WTC11 (cell line): ENCODE measurements at regions not wholly inside any gene's neighbourhood (a gene's known extent, or its start where the extent isn't known, plus 50 kb on each side); places are given as distances from the start of the nearest gene placed in this dataset.
"Not testable (repeated sequence)": the region's sequence is repeated elsewhere in the genome, so short reads cannot be mapped to it uniquely, and the experiment has no call there.

Source experiments
- ATAC-seq: fragments of 200-7000 bp; cut with Tn5 transposase; 2 replicates; pipeline ENCODE4 v1.10.0; 2021; ENCODE audit warnings: mild to moderate bottlenecking, moderate library complexity
- CTCF ChIA-PET: fragments of 300-600 bp; sonication (Branson Sonifier 250); formaldehyde crosslinking; loops from one replicate; lab custom pipeline; 2021; ENCODE audit warnings: antibody characterized with exemption; lab: Charles Lee
- POLR2A ChIA-PET: fragments of 350-600 bp; sonication (Branson Sonifier 250); formaldehyde crosslinking; loops from one replicate; lab custom pipeline; 2021; ENCODE audit warnings: antibody characterized with exemption; lab: Charles Lee
- DNase-seq: peaks from one replicate; pipeline ENCODE4 v3.0.0; 2021; ENCODE audit warnings: low spot score
- H3K27ac Mint-ChIP-seq: 2 replicates; pipeline ENCODE4 v1.8.0; 2021; ENCODE audit warnings: mixed read lengths
- H3K27me3 Mint-ChIP-seq: 2 replicates; pipeline ENCODE4 v1.8.0; 2021; ENCODE audit warnings: low read depth, mild to moderate bottlenecking, moderate library complexity, mixed read lengths
- H3K36me3 Mint-ChIP-seq: 2 replicates; pipeline ENCODE4 v1.8.0; 2021; ENCODE audit warnings: mixed read lengths
- H3K4me1 Mint-ChIP-seq: 2 replicates; pipeline ENCODE4 v1.8.0; 2022; ENCODE audit warnings: mixed read lengths
- H3K4me3 Mint-ChIP-seq: 2 replicates; pipeline ENCODE4 v1.8.0; 2021; ENCODE audit warnings: mild to moderate bottlenecking, moderate library complexity, mixed read lengths
- H3K9me3 Mint-ChIP-seq: 2 replicates; pipeline ENCODE4 v1.8.0; 2021; ENCODE audit warnings: mixed read lengths
- ESRRA ChIP-seq: sonication (generic); formaldehyde crosslinking; IDR thresholded peaks from 2 replicates; pipeline ENCODE4 v1.8.1; 2022; ENCODE audit warnings: mild to moderate bottlenecking, missing genetic modification reagents, borderline replicate concordance
- ETV6 ChIP-seq: sonication (generic); formaldehyde crosslinking; IDR thresholded peaks from 2 replicates; pipeline ENCODE4 v1.8.1; 2022; ENCODE audit warnings: mild to moderate bottlenecking, missing genetic modification reagents
- GABPB1 ChIP-seq: sonication (generic); formaldehyde crosslinking; IDR thresholded peaks from 2 replicates; pipeline ENCODE4 v1.8.1; 2023; ENCODE audit warnings: mild to moderate bottlenecking, missing genetic modification reagents
- GTF2I ChIP-seq: fragments of 250-450 bp; sonication (Bioruptor Pico); conservative IDR thresholded peaks from 2 replicates; pipeline ENCODE4 v1.4.0; 2021; ENCODE audit warnings: mild to moderate bottlenecking
- JUN ChIP-seq: sonication (generic); formaldehyde crosslinking; IDR thresholded peaks from 2 replicates; pipeline ENCODE4 v1.8.0; 2023; ENCODE audit warnings: mild to moderate bottlenecking, missing genetic modification reagents
- NR2C2 ChIP-seq: sonication (generic); formaldehyde crosslinking; IDR thresholded peaks from 2 replicates; pipeline ENCODE4 v1.8.0; 2022; ENCODE audit warnings: mild to moderate bottlenecking, missing genetic modification reagents
- PRRX2 ChIP-seq: fragments of 250-450 bp; sonication (Bioruptor Pico); IDR thresholded peaks from 2 replicates; pipeline ENCODE4 v1.8.0; 2021; ENCODE audit warnings: mild to moderate bottlenecking
- SOX15 ChIP-seq: fragments of 250-450 bp; sonication (Bioruptor Pico); IDR thresholded peaks from 2 replicates; pipeline ENCODE4 v1.9.0; 2021; ENCODE audit warnings: mild to moderate bottlenecking
- TEAD1 ChIP-seq: sonication (generic); formaldehyde crosslinking; IDR thresholded peaks from 2 replicates; pipeline ENCODE4 v1.8.0; 2022; ENCODE audit warnings: mild to moderate bottlenecking, missing genetic modification reagents
- TEAD4 ChIP-seq: sonication (generic); formaldehyde crosslinking; IDR thresholded peaks from 2 replicates; pipeline ENCODE4 v1.8.0; 2022; ENCODE audit warnings: mild to moderate bottlenecking, missing genetic modification reagents
- TP53 ChIP-seq: sonication (generic); formaldehyde crosslinking; IDR thresholded peaks from 2 replicates; pipeline ENCODE4 v1.8.1; 2023; ENCODE audit warnings: mild to moderate bottlenecking, missing genetic modification reagents
- ZNF232 ChIP-seq: sonication (generic); formaldehyde crosslinking; IDR thresholded peaks from 2 replicates; pipeline ENCODE4 v1.8.0; 2022; ENCODE audit warnings: mild to moderate bottlenecking, missing genetic modification reagents
- TF ChIP-seq, protein P1 (sequence below): sonication (generic); formaldehyde crosslinking; IDR thresholded peaks from 2 replicates; pipeline ENCODE4 v1.8.1; 2022; ENCODE audit warnings: mild to moderate bottlenecking, moderate library complexity, missing genetic modification reagents
- TF ChIP-seq, protein P2 (sequence below): sonication (generic); formaldehyde crosslinking; conservative IDR thresholded peaks from 2 replicates; pipeline ENCODE4 v1.8.1; 2023; ENCODE audit warnings: mild to moderate bottlenecking, low read depth, missing genetic modification reagents, moderate library complexity
- TF ChIP-seq, protein P3 (sequence below): sonication (generic); formaldehyde crosslinking; IDR thresholded peaks from 2 replicates; pipeline ENCODE4 v1.8.0; 2022; ENCODE audit warnings: mild to moderate bottlenecking, missing genetic modification reagents
- TF ChIP-seq, protein P4 (sequence below): fragments of 200-600 bp; IDR thresholded peaks from 2 replicates; pipeline ENCODE4 v1.8.0; 2022; ENCODE audit warnings: antibody characterized with exemption
- TF ChIP-seq, protein P5 (sequence below): fragments of 250-450 bp; sonication (Bioruptor Pico); conservative IDR thresholded peaks from 2 replicates; pipeline ENCODE4 v1.9.0; 2021; ENCODE audit warnings: mild to moderate bottlenecking

DNA sequence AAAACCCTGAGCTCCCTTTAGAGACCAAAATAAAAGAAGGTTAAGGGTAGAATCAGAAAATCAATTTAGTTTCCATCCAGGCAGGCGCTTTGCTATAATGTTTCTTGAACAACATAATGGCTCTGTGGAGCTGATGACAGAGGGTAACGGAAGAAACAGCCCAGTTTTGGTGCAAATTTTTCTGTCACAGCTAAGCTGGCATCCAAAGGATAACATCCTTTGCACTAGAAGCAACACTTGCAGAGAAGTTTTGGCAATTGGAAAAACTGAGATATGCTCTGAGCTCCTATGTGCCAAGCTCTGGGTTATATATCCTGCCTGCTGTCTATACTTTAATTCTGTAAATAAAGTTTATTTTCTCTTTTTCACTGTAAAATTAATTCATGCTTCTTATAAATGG lies 495.3 kb upstream of the API5 start:
- no peak for TF ChIP-seq ETV6 (CRISPR knock-in tag)
- TF ChIP-seq TP53 (CRISPR knock-in tag): no peak
- TF ChIP-seq ZNF232: no peak
- no peak for TF ChIP-seq GABPB1 (CRISPR knock-in tag)
- TF ChIP-seq ESRRA: no peak
- no peak for TF ChIP-seq SOX15 (CRISPR knock-in tag)
- TF ChIP-seq, protein P1, sequence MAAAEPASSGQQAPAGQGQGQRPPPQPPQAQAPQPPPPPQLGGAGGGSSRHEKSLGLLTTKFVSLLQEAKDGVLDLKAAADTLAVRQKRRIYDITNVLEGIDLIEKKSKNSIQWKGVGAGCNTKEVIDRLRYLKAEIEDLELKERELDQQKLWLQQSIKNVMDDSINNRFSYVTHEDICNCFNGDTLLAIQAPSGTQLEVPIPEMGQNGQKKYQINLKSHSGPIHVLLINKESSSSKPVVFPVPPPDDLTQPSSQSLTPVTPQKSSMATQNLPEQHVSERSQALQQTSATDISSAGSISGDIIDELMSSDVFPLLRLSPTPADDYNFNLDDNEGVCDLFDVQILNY (CRISPR knock-in tag): no peak
- no peak for TF ChIP-seq PRRX2 (CRISPR knock-in tag)
- TF ChIP-seq, protein P2, sequence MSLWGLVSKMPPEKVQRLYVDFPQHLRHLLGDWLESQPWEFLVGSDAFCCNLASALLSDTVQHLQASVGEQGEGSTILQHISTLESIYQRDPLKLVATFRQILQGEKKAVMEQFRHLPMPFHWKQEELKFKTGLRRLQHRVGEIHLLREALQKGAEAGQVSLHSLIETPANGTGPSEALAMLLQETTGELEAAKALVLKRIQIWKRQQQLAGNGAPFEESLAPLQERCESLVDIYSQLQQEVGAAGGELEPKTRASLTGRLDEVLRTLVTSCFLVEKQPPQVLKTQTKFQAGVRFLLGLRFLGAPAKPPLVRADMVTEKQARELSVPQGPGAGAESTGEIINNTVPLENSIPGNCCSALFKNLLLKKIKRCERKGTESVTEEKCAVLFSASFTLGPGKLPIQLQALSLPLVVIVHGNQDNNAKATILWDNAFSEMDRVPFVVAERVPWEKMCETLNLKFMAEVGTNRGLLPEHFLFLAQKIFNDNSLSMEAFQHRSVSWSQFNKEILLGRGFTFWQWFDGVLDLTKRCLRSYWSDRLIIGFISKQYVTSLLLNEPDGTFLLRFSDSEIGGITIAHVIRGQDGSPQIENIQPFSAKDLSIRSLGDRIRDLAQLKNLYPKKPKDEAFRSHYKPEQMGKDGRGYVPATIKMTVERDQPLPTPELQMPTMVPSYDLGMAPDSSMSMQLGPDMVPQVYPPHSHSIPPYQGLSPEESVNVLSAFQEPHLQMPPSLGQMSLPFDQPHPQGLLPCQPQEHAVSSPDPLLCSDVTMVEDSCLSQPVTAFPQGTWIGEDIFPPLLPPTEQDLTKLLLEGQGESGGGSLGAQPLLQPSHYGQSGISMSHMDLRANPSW (CRISPR knock-in tag): no peak
- TF ChIP-seq, all 79 proteins: peak for 0
- Mint-ChIP-seq H3K4me1 (no peaks in the 10 kb centered on the region), H3K36me3 (no peaks in the 10 kb centered on the region), H3K4me3 (no peak overlapping the region), H3K27me3 (no peaks in the 10 kb centered on the region), H3K27ac (no peak overlapping the region), H3K9me3 (0 out of 2 replicates have a peak, but pooled peaks cover 2% of the 10 kb centered on the region)
- ChIA-PET POLR2A (no interaction called here), CTCF (interaction anchor here (1.5 kb wide), 1 partner anchor 462 kb away, joined by 4 read pairs; no protein-coding TSS in a partner anchor)
- no peak for DNase-seq
- no peak for ATAC-seq

DNA sequence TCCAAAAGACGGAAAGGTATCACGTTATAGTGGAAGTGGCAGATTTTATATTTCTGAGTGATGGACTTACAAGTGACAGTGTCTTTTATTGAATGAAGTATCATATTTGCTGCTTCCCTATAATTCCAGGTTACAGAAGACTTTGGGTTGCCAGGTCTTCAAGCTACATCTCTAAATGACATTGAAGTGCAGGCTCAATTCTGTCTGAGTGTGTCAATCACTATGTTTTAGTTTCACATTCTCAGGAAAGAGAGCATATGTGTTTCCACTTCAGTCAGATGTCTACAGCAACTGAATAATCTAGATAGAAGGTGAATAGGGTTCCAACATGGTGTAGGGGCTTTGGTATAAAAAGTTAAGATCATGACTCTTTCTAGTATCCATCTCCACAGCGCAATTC lies 492.7 kb upstream of the API5 start:
- Mint-ChIP-seq H3K9me3 (no peaks in the 10 kb centered on the region), H3K4me1 (peaks cover 8% of the 10 kb centered on the region), H3K36me3 (no peaks in the 10 kb centered on the region), H3K27ac (no peak overlapping the region), H3K27me3 (no peaks in the 10 kb centered on the region; the same call in 1 of the 2 replicates), H3K4me3 (no peak overlapping the region)
- ChIA-PET CTCF (interaction anchor here (2.1 kb wide), 1 partner anchor 13 kb away, joined by 6 read pairs; no protein-coding TSS in a partner anchor), POLR2A (no interaction called here)
- TF ChIP-seq TP53 (CRISPR knock-in tag): no peak
- TF ChIP-seq, protein P3, sequence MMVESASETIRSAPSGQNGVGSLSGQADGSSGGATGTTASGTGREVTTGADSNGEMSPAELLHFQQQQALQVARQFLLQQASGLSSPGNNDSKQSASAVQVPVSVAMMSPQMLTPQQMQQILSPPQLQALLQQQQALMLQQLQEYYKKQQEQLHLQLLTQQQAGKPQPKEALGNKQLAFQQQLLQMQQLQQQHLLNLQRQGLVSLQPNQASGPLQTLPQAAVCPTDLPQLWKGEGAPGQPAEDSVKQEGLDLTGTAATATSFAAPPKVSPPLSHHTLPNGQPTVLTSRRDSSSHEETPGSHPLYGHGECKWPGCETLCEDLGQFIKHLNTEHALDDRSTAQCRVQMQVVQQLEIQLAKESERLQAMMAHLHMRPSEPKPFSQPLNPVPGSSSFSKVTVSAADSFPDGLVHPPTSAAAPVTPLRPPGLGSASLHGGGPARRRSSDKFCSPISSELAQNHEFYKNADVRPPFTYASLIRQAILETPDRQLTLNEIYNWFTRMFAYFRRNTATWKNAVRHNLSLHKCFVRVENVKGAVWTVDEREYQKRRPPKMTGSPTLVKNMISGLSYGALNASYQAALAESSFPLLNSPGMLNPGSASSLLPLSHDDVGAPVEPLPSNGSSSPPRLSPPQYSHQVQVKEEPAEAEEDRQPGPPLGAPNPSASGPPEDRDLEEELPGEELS (CRISPR knock-in tag): no peak
- no peak for TF ChIP-seq GTF2I (CRISPR knock-in tag)
- TF ChIP-seq, protein P4, sequence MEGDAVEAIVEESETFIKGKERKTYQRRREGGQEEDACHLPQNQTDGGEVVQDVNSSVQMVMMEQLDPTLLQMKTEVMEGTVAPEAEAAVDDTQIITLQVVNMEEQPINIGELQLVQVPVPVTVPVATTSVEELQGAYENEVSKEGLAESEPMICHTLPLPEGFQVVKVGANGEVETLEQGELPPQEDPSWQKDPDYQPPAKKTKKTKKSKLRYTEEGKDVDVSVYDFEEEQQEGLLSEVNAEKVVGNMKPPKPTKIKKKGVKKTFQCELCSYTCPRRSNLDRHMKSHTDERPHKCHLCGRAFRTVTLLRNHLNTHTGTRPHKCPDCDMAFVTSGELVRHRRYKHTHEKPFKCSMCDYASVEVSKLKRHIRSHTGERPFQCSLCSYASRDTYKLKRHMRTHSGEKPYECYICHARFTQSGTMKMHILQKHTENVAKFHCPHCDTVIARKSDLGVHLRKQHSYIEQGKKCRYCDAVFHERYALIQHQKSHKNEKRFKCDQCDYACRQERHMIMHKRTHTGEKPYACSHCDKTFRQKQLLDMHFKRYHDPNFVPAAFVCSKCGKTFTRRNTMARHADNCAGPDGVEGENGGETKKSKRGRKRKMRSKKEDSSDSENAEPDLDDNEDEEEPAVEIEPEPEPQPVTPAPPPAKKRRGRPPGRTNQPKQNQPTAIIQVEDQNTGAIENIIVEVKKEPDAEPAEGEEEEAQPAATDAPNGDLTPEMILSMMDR: no peak
- TF ChIP-seq NR2C2 (CRISPR knock-in tag): no peak
- TF ChIP-seq TEAD1 (CRISPR knock-in tag): no peak
- no peak for TF ChIP-seq JUN (CRISPR knock-in tag)
- TF ChIP-seq TEAD4: no peak
- TF ChIP-seq, protein P5, sequence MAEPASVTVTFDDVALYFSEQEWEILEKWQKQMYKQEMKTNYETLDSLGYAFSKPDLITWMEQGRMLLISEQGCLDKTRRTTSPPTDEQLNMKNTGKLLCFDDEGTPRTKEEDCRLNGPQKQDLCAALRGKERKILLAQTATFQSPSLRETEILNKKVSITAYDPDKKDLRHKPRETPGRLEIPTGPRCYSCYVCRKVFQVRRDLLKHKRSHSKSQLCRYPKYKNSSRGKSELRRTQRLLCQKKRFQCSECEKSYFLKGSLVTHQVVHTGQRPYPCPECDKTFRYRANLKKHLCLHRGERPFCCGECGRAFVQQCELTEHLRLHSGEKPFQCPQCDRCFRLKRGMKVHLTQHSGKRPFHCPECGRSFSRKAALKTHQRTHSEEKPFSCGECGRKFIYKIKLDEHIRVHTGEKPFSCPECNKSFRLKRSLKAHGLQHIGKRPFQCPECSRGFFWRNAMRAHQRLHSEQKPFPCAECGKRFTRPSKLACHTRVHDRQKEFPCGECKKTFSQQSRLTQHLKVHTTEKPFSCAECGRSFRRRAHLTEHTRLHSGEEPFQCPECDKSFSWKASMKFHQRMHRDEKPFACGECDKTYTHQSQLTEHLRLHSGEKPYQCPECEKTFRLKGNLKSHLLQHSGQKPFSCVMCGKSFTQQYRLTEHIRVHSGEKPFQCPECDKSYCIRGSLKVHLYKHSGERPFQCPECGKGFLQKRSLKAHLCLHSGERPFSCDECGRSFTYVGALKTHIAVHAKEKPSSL (CRISPR knock-in tag): no peak
- TF ChIP-seq, protein P1 (CRISPR knock-in tag): no peak
- no peak for ATAC-seq
- no peak for DNase-seq

DNA sequence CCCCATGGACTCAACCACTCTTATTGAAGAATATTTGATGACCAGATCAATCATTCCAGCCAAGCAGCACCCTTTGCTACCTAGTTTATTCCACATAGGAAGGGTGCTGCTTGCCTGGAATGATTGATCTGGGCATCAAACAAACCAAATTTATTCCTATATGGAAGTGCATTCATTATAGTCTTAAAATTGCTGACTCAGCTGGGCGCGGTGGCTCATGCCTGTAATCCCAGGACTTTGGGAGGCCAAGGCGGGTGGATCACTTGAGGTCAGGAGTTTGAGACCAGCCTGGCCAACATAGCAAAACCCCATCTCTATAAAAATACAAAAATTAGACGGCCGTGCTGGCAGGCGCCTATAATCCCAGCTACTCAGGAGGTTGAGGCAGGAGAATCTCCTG lies 489.6 kb upstream of the API5 start:
- DNase-seq, H3K9me3 Mint-ChIP-seq, CTCF ChIA-PET, H3K4me1 Mint-ChIP-seq, ATAC-seq, H3K4me3 Mint-ChIP-seq, POLR2A ChIA-PET, H3K27me3 Mint-ChIP-seq, H3K27ac Mint-ChIP-seq, H3K36me3 Mint-ChIP-seq: not testable (repeated sequence)
